ENCODE measurements at regions not wholly inside any gene's neighbourhood (a gene's known extent, or its start where the extent isn't known, plus 50 kb on each side); places are given as distances from the start of the nearest gene placed in this dataset.
"Not testable (repeated sequence)": the region's sequence is repeated elsewhere in the genome, so short reads cannot be mapped to it uniquely, and the experiment has no call there.

DNA sequence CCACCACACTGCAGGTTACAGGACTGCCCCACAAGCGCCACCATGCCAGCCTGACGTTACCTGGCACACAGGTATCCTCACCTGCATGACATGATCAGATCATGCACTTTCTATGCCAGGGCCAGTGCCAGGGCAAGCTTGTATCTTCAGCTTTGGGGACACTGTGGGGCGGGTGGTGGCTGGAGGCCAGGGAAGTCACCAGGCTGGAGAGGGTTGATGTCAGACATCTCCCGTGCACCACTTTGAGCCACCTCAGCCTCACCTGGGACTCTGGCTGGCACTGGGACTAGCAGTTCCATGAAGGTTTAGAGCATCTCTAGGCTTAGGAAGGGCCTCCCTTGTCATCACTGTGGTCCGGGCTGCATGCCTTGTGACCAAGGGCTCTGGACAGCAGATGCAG, 97.2 kb downstream of the WTIP start:
- peaks cover 0 to 7% (median 0%) of the 10 kb centered on the region in 10 experiments; a peak in 2 of 20 replicates for H3K4me1 ChIP-seq
- TF ChIP-seq Cebpa-rat (IDR thresholded peaks at IDR 0.05) = no peak
- peaks cover 16 to 27% (median 25%) of the 10 kb centered on the region in 11 experiments for H3K9me3 ChIP-seq (replicated peaks in 1 of 11)
- H3K4me2 ChIP-seq = no peak overlapping the region; a peak in 1 of 22 replicates
- H4K20me1 ChIP-seq = no peaks in the 10 kb centered on the region
- H3K4me3 ChIP-seq = no peak overlapping the region
- H3K36me3 ChIP-seq = no peaks in the 10 kb centered on the region
- H3K27me3 ChIP-seq = no peaks in the 10 kb centered on the region
- no peak overlapping the region for H3K9ac ChIP-seq
- H3K27ac ChIP-seq = no peak overlapping the region

DNA sequence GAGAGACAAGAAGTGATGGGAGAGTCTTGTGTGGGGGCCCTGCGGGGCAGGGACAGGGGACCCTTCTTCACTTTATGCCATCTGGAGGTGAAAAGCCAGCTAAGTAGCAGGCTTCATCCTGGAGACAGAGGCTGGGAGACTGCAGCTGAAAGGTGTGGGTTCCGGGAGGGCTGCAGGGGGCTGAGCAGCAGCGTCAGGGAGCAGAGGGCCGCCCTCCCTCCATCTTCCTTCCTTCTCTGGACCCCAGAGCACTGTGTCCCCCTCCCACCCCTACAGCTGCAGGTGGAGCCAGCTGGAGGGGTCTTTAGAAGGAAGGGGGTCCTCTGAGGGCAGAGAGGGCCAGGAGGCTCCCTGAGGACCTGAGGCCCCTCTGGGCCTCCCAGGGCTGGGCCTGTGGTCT, 96.6 kb downstream of the WTIP start:
- Histone ChIP-seq H3K9ac (no peak overlapping the region), H3K36me3 (no peaks in the 10 kb centered on the region), H3K9me3 (replicated peaks in 1 of 11) (peaks cover 21 to 33% (median 31%) of the 10 kb centered on the region in 11 experiments), H3K27me3 (no peaks in the 10 kb centered on the region), H3K27ac (no peak overlapping the region), H3K4me1 (peaks cover 0 to 7% (median 0%) of the 10 kb centered on the region in 10 experiments; a peak in 2 of 20 replicates), H4K20me1 (no peaks in the 10 kb centered on the region), H3K4me2 (no peak overlapping the region; a peak in 2 of 22 replicates), H3K4me3 (no peak overlapping the region)
- TF ChIP-seq Cebpa-rat (IDR thresholded peaks at IDR 0.05) = no peak

DNA sequence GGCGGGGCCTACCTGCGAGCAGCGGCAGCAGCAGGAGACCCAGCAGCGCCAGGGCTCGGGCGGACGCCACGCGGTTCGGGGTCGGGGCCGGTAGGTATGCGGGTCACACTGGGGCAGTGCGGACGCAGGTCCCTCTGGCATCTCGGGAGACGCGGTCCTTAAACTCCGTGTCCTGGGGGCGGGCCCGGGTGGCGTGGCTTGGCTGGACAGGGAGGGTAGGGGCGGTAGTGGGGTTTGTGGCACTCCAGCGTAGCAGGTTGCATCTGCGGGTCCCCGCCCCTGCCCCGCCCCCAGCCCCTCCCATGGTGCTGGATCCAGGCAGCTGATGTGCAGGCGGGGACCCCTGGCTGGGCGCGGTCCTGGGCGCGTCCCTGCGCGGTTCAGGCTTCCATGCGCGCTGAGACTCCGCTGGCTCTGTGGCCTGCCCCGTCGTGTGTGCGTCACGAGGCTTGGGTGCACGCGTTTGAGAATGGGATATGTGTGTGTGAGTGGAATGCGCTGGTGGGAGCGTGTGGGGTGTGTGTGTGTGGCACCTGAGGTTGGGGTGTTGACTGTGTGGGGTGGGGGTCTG, 96.1 kb downstream of the WTIP start:
- H3K9ac ChIP-seq = no peak overlapping the region
- H3K4me2 ChIP-seq = no peak overlapping the region; a peak in 1 of 22 replicates
- H3K36me3 ChIP-seq = no peaks in the 10 kb centered on the region
- no peaks in the 10 kb centered on the region for H3K27me3 ChIP-seq
- no peak for TF ChIP-seq Cebpa-rat (IDR thresholded peaks at IDR 0.05)
- peaks cover 0 to 7% (median 0%) of the 10 kb centered on the region in 10 experiments; a peak in 2 of 20 replicates for H3K4me1 ChIP-seq
- peaks cover 27 to 38% (median 36%) of the 10 kb centered on the region in 11 experiments for H3K9me3 ChIP-seq (replicated peaks in 1 of 11)
- no peak overlapping the region for H3K27ac ChIP-seq
- no peaks in the 10 kb centered on the region for H4K20me1 ChIP-seq
- no peak overlapping the region for H3K4me3 ChIP-seq

DNA sequence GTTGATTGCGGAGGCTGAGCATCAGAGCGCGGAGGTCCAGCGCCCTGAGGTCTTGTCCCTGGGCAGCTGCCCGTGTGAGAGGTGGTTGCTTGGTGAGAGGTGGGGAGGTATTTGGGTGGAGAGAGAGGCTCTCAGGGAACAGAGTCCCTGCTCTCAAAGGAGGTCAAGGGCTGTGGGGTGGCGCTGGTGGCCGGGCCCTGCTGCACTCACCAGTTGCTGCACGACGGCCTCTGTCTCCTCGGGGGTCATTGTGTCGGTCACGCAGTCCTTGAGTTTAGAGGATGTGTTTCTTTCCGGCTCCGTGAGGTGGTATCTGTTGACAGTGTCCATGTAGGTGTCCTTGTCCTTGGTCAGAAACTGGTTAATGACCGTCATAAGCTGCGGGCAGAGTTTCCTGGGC, 95.5 kb downstream of the WTIP start:
- Histone ChIP-seq H3K4me2 (no peak overlapping the region), H3K9me3 (replicated peaks in 1 of 11) (peaks cover 33 to 44% (median 42%) of the 10 kb centered on the region in 11 experiments), H4K20me1 (no peaks in the 10 kb centered on the region), H3K27me3 (no peaks in the 10 kb centered on the region), H3K36me3 (no peaks in the 10 kb centered on the region), H3K4me3 (no peak overlapping the region), H3K9ac (no peak overlapping the region), H3K4me1 (peaks cover 0 to 7% (median 0%) of the 10 kb centered on the region in 10 experiments; a peak in 2 of 20 replicates), H3K27ac (no peak overlapping the region)
- no peak for TF ChIP-seq Cebpa-rat (IDR thresholded peaks at IDR 0.05)

DNA sequence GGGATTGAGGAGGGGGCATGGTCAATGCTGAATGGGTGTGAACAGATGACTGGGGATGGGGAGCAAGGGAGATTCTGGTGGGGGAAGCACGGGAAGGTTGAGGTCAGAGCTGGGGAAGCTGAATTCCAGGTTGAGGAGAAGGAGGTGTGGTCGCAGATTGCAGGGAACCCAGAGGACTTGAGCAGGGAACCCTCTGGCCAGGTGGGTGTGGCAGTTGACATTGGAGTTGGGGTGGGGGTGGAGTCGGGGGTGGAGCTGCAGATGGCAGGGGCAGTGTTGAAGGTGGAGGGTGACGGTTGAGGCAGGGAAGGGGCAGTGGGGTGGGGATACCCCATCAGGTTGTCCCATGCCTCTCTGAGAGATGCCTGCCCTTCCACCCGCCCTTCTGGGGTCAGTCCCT, 94.7 kb downstream of the WTIP start:
- TF ChIP-seq Cebpa-rat (IDR thresholded peaks at IDR 0.05) = no peak

DNA sequence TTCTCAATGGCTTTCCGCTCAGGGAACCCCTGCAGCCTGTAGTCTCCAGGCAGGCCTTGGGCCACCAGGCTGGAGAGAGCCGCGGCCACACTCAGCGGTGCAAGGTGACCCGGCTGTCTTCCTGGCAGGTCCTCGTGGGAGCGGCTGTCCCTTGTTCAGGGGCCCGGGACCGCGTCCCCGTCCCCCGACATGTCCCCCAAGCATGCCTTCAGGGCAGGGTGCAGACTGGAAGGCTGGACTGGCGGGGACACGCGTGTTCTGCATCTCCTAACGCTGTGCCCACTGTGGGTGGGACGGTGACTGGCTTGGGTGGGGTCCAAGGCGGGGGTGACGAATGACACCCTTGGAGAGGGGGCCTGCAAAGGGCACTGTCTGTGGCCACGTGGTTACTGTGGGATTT, 93.6 kb downstream of the WTIP start:
- no peak for TF ChIP-seq Cebpa-rat (IDR thresholded peaks at IDR 0.05)
- H3K4me3 ChIP-seq = no peak overlapping the region
- peaks cover 0 to 7% (median 0%) of the 10 kb centered on the region in 10 experiments; a peak in 2 of 20 replicates for H3K4me1 ChIP-seq
- peaks cover 49 to 60% (median 57%) of the 10 kb centered on the region in 11 experiments for H3K9me3 ChIP-seq (replicated peaks in 1 of 11)
- H4K20me1 ChIP-seq = no peaks in the 10 kb centered on the region
- no peak overlapping the region for H3K9ac ChIP-seq
- no peak overlapping the region for H3K27ac ChIP-seq
- H3K4me2 ChIP-seq = no peak overlapping the region
- no peaks in the 10 kb centered on the region for H3K36me3 ChIP-seq
- H3K27me3 ChIP-seq = no peaks in the 10 kb centered on the region

More for the DNA sequence above, 94.7 kb downstream of the WTIP start:
- H3K27ac ChIP-seq = no peak overlapping the region
- H3K4me2 ChIP-seq = no peak overlapping the region
- no peaks in the 10 kb centered on the region for H4K20me1 ChIP-seq
- no peaks in the 10 kb centered on the region for H3K36me3 ChIP-seq
- H3K4me3 ChIP-seq = no peak overlapping the region
- H3K27me3 ChIP-seq = no peaks in the 10 kb centered on the region
- H3K9ac ChIP-seq = no peak overlapping the region
- H3K9me3 ChIP-seq (replicated peaks in 1 of 11) = peaks cover 39 to 50% (median 47%) of the 10 kb centered on the region in 11 experiments
- H3K4me1 ChIP-seq = peaks cover 0 to 7% (median 0%) of the 10 kb centered on the region in 10 experiments; a peak in 2 of 20 replicates

DNA sequence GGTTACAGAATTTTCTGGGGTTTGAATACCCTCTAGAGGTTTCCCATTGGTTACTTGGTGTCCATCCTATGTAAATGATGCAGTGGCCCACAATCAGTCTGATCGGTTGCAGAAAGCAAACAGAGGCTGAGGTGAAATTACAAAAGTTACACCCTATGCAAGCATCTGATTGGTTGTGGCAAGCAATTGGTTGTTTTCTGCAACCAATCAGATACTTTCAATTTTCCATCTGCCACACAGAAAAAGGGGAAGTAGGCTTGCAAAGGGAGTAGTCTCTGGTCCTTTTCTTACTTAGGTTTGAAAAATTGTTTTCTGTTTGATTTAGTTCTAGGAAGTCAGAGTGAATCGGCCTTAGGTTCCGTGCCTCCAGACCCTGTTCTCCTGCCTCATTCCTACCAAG, 93.1 kb downstream of the WTIP start:
- Histone ChIP-seq H3K36me3 (no peaks in the 10 kb centered on the region), H3K9me3 (replicated peaks in 1 of 11) (peaks cover 54 to 65% (median 62%) of the 10 kb centered on the region in 11 experiments), H3K27me3 (no peaks in the 10 kb centered on the region), H3K4me2 (no peak overlapping the region), H3K4me3 (no peak overlapping the region), H3K4me1 (peaks cover 0 to 7% (median 0%) of the 10 kb centered on the region in 10 experiments; a peak in 2 of 20 replicates), H3K27ac (no peak overlapping the region), H4K20me1 (no peaks in the 10 kb centered on the region), H3K9ac (no peak overlapping the region)
- TF ChIP-seq Cebpa-rat (IDR thresholded peaks at IDR 0.05) = no peak

DNA sequence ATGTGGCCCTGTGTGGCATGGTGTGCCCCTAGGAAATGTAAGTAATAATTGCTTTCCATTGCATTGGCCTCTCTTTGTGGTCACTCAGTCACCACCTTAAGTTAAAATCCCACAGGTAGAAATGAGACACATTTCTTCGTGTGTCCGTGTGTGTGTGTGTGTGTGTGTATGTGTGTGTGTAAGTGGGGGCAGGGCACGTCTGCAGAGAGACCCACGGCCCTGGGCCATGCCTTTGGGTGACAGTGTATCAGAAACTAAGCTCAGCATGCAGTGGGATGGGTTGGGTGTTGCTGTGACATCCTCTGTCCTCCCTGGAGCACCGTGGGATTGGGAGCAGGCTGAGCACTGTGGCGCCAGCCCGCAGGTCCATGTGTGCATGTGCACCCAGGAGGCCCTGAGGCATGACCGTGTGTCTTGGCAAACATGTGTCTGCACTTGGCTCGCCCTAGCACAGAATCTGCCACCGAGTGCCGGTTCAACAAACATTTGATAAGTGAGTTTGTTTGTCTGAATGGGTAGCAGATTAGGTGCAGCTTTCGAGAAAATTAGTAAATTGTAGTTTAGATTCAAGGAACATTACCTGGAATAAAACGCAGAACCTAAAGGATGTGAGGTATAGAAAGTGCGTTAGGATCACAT, 91.8 kb downstream of the WTIP start:
- no peak for TF ChIP-seq Cebpa-rat (IDR thresholded peaks at IDR 0.05)
- Histone ChIP-seq H3K27me3 (no peaks in the 10 kb centered on the region), H3K27ac (no peak overlapping the region), H3K36me3 (peaks cover 0 to 5% (median 0%) of the 10 kb centered on the region in 11 experiments; a peak in 1 of 22 replicates), H3K9me3 (replicated peaks in 1 of 11) (peaks cover 67 to 79% (median 76%) of the 10 kb centered on the region in 11 experiments), H4K20me1 (no peaks in the 10 kb centered on the region), H3K4me1 (peaks cover 0 to 4% (median 0%) of the 10 kb centered on the region in 10 experiments; a peak in 2 of 20 replicates), H3K9ac (no peak overlapping the region), H3K4me3 (no peak overlapping the region), H3K4me2 (no peak overlapping the region)

DNA sequence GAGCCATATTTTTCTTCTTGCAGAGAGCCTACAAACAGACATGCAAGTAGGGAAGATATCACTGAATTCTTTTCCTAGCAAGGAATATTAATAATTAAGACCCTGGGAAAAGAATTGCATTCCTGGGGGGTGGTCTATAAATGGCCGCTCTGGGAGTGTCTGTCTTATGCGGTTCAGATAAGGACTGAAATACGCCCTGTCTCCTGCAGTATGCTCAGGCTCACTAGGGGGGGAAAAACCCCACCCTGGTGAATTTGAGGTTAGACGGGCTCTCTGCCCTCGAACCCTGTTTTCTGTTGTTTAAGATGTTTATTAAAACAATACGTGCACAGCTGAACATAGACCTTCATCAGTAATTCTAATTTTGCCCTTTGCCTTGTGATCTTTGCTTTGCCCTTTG, 88.6 kb downstream of the WTIP start:
- H3K9ac ChIP-seq, H4K20me1 ChIP-seq, H3K27ac ChIP-seq, H3K4me2 ChIP-seq, H3K27me3 ChIP-seq, H3K36me3 ChIP-seq, H3K4me1 ChIP-seq, H3K4me3 ChIP-seq: not testable (repeated sequence)
- H3K9me3 ChIP-seq (replicated peaks in 1 of 11) = peaks cover 72 to 84% (median 79%) of the 10 kb centered on the region in 11 experiments

DNA sequence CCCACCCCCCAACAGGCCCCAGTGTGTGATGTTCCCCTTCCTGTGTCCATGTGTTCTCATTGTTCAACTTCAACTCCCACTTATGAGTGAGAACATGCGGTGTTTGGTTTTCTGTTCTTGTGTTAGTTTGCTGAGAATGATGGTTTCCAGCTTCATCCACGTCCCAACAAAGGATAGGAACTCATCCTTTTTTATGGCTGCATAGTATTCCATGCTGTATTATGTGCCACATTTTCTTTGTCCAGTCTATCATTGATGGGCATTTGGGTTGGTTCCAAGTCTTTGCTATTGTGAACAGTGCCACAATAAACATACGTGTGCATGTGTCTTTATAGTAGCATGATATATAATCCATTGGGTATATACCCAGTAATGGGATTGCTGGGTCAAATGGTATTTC, 80.8 kb downstream of the WTIP start:
- H3K9me3 ChIP-seq (replicated peaks in 1 of 11); H4K20me1 ChIP-seq: not testable (repeated sequence)

More for the DNA sequence above, 80.8 kb downstream of the WTIP start:
- H3K4me2 ChIP-seq, H3K27me3 ChIP-seq, H3K27ac ChIP-seq, H3K9ac ChIP-seq, H3K4me3 ChIP-seq, H3K36me3 ChIP-seq, H3K4me1 ChIP-seq: not testable (repeated sequence)
